Activated T-helper 2 cell treated with anti-CD3 and anti-CD28 coated beads, Interferon-gamma antibody, Interleukin-2, Interleukin-4, amounts not matched to agents 10 μg/mL and 5 μg/mL and 100 μg/mL, durations not matched to agents 14 hours and 24 hours and 36 hours (primary cell): ENCODE measurements at regions not wholly inside any gene's neighbourhood (a gene's known extent, or its start where the extent isn't known, plus 50 kb on each side); places are given as distances from the start of the nearest gene placed in this dataset.

Experiments
- DNase-seq: peaks from one replicate; pipeline ENCODE4 v3.0.0; 2021; ENCODE audit warnings: low spot score
- H3K27ac Mint-ChIP-seq: one replicate; pipeline ENCODE4 v1.8.0; 2021; ENCODE audit warnings: mixed read lengths
- H3K27me3 Mint-ChIP-seq: one replicate; pipeline ENCODE4 v1.8.0; 2021; ENCODE audit warnings: low read depth, mixed read lengths
- H3K36me3 Mint-ChIP-seq: one replicate; pipeline ENCODE4 v1.8.0; 2021; ENCODE audit warnings: low read depth, mixed read lengths
- H3K4me1 Mint-ChIP-seq: one replicate; pipeline ENCODE4 v1.8.0; 2021; ENCODE audit warnings: low read depth, mixed read lengths
- H3K4me3 Mint-ChIP-seq: one replicate; pipeline ENCODE4 v1.8.0; 2021; ENCODE audit warnings: low read depth, mild to moderate bottlenecking, moderate library complexity, mixed read lengths
- H3K9me3 Mint-ChIP-seq: one replicate; pipeline ENCODE4 v1.8.0; 2021; ENCODE audit warnings: mixed read lengths
- intact Hi-C: fragments of 100-400 bp; cut with micrococcal nuclease; formaldehyde crosslinking; loops from one replicate; pipeline ENCODE4 v1.15.1; 2023

- H3K4me1 Mint-ChIP-seq = no peaks in the 10 kb centered on the region
- no peaks in the 10 kb centered on the region for H3K9me3 Mint-ChIP-seq
- H3K36me3 Mint-ChIP-seq = no peaks in the 10 kb centered on the region
- H3K4me3 Mint-ChIP-seq = no peak overlapping the region
- no peak for DNase-seq
- H3K27me3 Mint-ChIP-seq = peaks cover 2% of the 10 kb centered on the region
- no peak overlapping the region for H3K27ac Mint-ChIP-seq
- intact Hi-C loops = no loop called here
Measured at GRCh38 chr6:1127597-1128288, 184.2 kb upstream of the FOXQ1 start.

- DNase-seq = no peak
Measured at GRCh38 chr6:1127129-1127528, 184.8 kb upstream of the FOXQ1 start.

GRCh38 chr6:1126036-1126435 is 185.9 kb upstream of the FOXQ1 start:
- Mint-ChIP-seq H3K27ac (no peak overlapping the region), H3K36me3 (no peaks in the 10 kb centered on the region), H3K27me3 (peaks cover 2% of the 10 kb centered on the region), H3K4me1 (no peaks in the 10 kb centered on the region), H3K4me3 (no peak overlapping the region), H3K9me3 (no peaks in the 10 kb centered on the region)
- intact Hi-C loops = no loop called here
- no peak for DNase-seq

More at GRCh38 chr6:1127129-1127528, 184.8 kb upstream of the FOXQ1 start:
- peaks cover 2% of the 10 kb centered on the region for H3K27me3 Mint-ChIP-seq
- intact Hi-C loops = no loop called here
- no peak overlapping the region for H3K27ac Mint-ChIP-seq
- H3K9me3 Mint-ChIP-seq = no peaks in the 10 kb centered on the region
- no peak overlapping the region for H3K4me3 Mint-ChIP-seq
- no peaks in the 10 kb centered on the region for H3K4me1 Mint-ChIP-seq
- no peaks in the 10 kb centered on the region for H3K36me3 Mint-ChIP-seq

GRCh38 chr6:1125297-1125696 is 186.6 kb upstream of the FOXQ1 start:
- DNase-seq = no peak
- Mint-ChIP-seq H3K27ac (no peak overlapping the region), H3K36me3 (no peaks in the 10 kb centered on the region), H3K4me1 (no peaks in the 10 kb centered on the region), H3K4me3 (no peak overlapping the region), H3K27me3 (peaks cover 2% of the 10 kb centered on the region), H3K9me3 (no peaks in the 10 kb centered on the region)
- intact Hi-C loops = no loop called here

- no peaks in the 10 kb centered on the region for H3K36me3 Mint-ChIP-seq
- peaks cover 2% of the 10 kb centered on the region for H3K27me3 Mint-ChIP-seq
- no peaks in the 10 kb centered on the region for H3K4me1 Mint-ChIP-seq
- H3K9me3 Mint-ChIP-seq = no peaks in the 10 kb centered on the region
- DNase-seq = no peak
- H3K4me3 Mint-ChIP-seq = no peak overlapping the region
- no peak overlapping the region for H3K27ac Mint-ChIP-seq
- intact Hi-C loops = no loop called here
Measured at GRCh38 chr6:1124885-1125284, 187.0 kb upstream of the FOXQ1 start.

- Mint-ChIP-seq H3K36me3 (no peaks in the 10 kb centered on the region), H3K27me3 (peaks cover 4% of the 10 kb centered on the region), H3K4me3 (no peak overlapping the region), H3K4me1 (no peaks in the 10 kb centered on the region), H3K27ac (no peak overlapping the region), H3K9me3 (no peaks in the 10 kb centered on the region)
- no peak for DNase-seq
- intact Hi-C loops = no loop called here
Measured at GRCh38 chr6:1123386-1124375, 188.2 kb upstream of the FOXQ1 start.

- H3K4me3 Mint-ChIP-seq = no peak overlapping the region
- H3K9me3 Mint-ChIP-seq = no peaks in the 10 kb centered on the region
- no peak overlapping the region for H3K27ac Mint-ChIP-seq
- no peaks in the 10 kb centered on the region for H3K36me3 Mint-ChIP-seq
- no peak for DNase-seq
- no peaks in the 10 kb centered on the region for H3K4me1 Mint-ChIP-seq
- intact Hi-C loops = no loop called here
- H3K27me3 Mint-ChIP-seq = peaks cover 7% of the 10 kb centered on the region
Measured at GRCh38 chr6:1122083-1122482, 189.8 kb upstream of the FOXQ1 start.

- no peak overlapping the region for H3K4me3 Mint-ChIP-seq
- intact Hi-C loops = no loop called here
- peaks cover 10% of the 10 kb centered on the region for H3K27me3 Mint-ChIP-seq
- no peaks in the 10 kb centered on the region for H3K9me3 Mint-ChIP-seq
- no peaks in the 10 kb centered on the region for H3K4me1 Mint-ChIP-seq
- H3K27ac Mint-ChIP-seq = no peak overlapping the region
- DNase-seq = no peak
- no peaks in the 10 kb centered on the region for H3K36me3 Mint-ChIP-seq
Measured at GRCh38 chr6:1118287-1118647, 193.6 kb upstream of the FOXQ1 start.

- intact Hi-C loops = no loop called here
- no peak overlapping the region for H3K4me3 Mint-ChIP-seq
- H3K36me3 Mint-ChIP-seq = no peaks in the 10 kb centered on the region
- H3K27me3 Mint-ChIP-seq = peaks cover 10% of the 10 kb centered on the region
- H3K4me1 Mint-ChIP-seq = no peaks in the 10 kb centered on the region
- DNase-seq = no peak
- H3K27ac Mint-ChIP-seq = no peak overlapping the region
- no peaks in the 10 kb centered on the region for H3K9me3 Mint-ChIP-seq
Measured at GRCh38 chr6:1117530-1118286, 194.2 kb upstream of the FOXQ1 start.

GRCh38 chr6:1116149-1116548 is 195.7 kb upstream of the FOXQ1 start:
- Mint-ChIP-seq H3K9me3 (no peaks in the 10 kb centered on the region), H3K27me3 (peaks cover 10% of the 10 kb centered on the region), H3K27ac (no peak overlapping the region), H3K4me3 (no peak overlapping the region), H3K36me3 (no peaks in the 10 kb centered on the region), H3K4me1 (no peaks in the 10 kb centered on the region)
- DNase-seq = no peak
- intact Hi-C loops = no loop called here

GRCh38 chr6:1113916-1114540 is 197.9 kb upstream of the FOXQ1 start:
- no peaks in the 10 kb centered on the region for H3K36me3 Mint-ChIP-seq
- H3K27ac Mint-ChIP-seq = no peak overlapping the region
- H3K9me3 Mint-ChIP-seq = no peaks in the 10 kb centered on the region
- DNase-seq = no peak
- H3K4me3 Mint-ChIP-seq = no peak overlapping the region
- peaks cover 10% of the 10 kb centered on the region for H3K27me3 Mint-ChIP-seq
- no peaks in the 10 kb centered on the region for H3K4me1 Mint-ChIP-seq
- intact Hi-C loops = no loop called here

GRCh38 chr6:1111361-1111760 is 200.5 kb upstream of the FOXQ1 start:
- no peaks in the 10 kb centered on the region for H3K36me3 Mint-ChIP-seq
- no peak overlapping the region for H3K4me3 Mint-ChIP-seq
- no peak overlapping the region for H3K27ac Mint-ChIP-seq
- intact Hi-C loops = no loop called here
- H3K4me1 Mint-ChIP-seq = no peaks in the 10 kb centered on the region
- H3K9me3 Mint-ChIP-seq = no peaks in the 10 kb centered on the region
- peaks cover 4% of the 10 kb centered on the region for H3K27me3 Mint-ChIP-seq
- DNase-seq = no peak
